NAMALWA (cell line): ENCODE measurements at regions not wholly inside any gene's neighbourhood (a gene's known extent, or its start where the extent isn't known, plus 50 kb on each side); places are given as distances from the start of the nearest gene placed in this dataset.
A peak's percentile ranks its signal among the peaks of the same experiment; 100 is the strongest.

Experiments used
- DNase-seq: peaks from one replicate; pipeline ENCODE4 v3.0.0-alpha.2; 2015; ENCODE audit warnings: low spot score

DNA sequence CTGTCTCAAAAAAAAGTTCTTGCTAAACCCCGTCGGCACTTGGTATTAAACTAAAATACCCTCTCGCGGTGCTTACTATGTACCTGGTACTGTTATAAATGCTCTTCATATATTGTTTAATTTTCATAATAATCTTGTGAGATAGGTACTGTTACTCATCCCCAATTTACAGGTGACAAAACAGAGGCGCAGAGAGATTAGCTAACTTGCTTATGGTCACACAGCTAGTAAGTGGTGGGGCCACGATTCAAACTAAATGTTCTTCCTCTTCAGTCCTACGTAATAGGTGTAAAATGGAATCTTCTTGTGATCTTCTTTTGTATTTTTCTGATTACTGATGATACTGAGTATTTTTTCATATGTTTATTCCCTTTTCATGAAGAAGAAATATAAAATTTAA is 51.3 kb downstream of the TET3 start:
- DNase-seq = no peak

- DNase-seq = no peak
Observed at GRCh38 chr2:74036450-74037195, 51.9 kb downstream of the TET3 start.

DNA sequence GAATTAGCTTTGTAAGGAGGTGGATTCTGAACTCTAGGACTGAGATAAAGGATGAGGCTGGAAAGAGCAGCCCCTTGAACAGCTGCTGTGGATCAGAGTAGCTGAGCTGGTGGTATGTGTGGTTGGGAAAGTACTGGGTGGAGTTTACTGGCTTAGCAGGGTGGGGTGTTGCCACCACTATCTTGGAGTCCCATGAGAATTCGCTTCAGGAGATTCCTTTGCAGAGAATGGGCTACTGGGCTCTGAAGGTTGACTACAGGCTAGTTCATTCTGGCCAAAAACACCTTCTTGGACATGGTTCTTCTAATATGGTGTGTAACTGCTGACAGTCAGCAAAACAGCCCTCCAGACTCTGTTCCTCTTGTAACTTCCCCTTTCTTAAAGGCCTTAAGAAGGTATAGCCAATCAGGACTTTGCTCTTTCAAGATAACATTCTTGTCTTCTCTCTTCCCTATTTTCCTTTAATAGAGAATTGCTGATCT is 52.7 kb downstream of the TET3 start:
- DNase-seq = peak; percentile 68

DNA sequence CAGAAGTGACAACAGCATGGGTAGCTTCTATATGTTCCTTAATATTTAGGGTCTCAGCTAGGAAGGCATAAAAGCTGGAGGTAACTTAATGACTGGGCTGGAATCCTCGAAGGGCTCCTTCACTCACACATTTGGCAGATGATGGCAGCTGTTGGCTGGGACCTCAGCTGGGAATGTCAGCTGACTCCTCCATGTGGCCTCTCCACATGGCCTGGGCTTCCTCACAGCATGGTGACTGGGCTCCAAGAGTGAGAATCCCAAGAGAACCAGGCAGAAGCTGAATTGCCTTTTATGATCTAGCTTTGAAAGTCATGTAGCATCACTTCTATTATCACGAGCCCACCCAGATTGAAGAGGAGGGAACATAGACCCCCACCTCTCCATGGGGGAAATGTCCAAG is 54.9 kb downstream of the TET3 start:
- DNase-seq = no peak

- no peak for DNase-seq
Observed at GRCh38 chr2:74041182-74041581, 56.5 kb downstream of the TET3 start.

- no peak for DNase-seq
Observed at GRCh38 chr2:74041726-74042125, 57.0 kb downstream of the TET3 start.

GRCh38 chr2:74042606-74043005 is 57.9 kb downstream of the TET3 start:
- no peak for DNase-seq

GRCh38 chr2:74043345-74044329 is 58.9 kb downstream of the TET3 start:
- no peak for DNase-seq

GRCh38 chr2:74044999-74045398 is 60.3 kb downstream of the TET3 start:
- DNase-seq = no peak

GRCh38 chr2:74045454-74045853 is 60.7 kb downstream of the TET3 start:
- no peak for DNase-seq

- DNase-seq = no peak
Observed at GRCh38 chr2:74046441-74046840, 61.7 kb downstream of the TET3 start.

GRCh38 chr2:74047152-74047551 is 62.4 kb downstream of the TET3 start:
- no peak for DNase-seq

GRCh38 chr2:74048147-74048546 is 63.4 kb downstream of the TET3 start:
- DNase-seq = no peak

GRCh38 chr2:74048843-74049519 is 64.3 kb downstream of the TET3 start:
- DNase-seq = no peak

GRCh38 chr2:74050151-74050550 is 65.4 kb downstream of the TET3 start:
- no peak for DNase-seq

DNA sequence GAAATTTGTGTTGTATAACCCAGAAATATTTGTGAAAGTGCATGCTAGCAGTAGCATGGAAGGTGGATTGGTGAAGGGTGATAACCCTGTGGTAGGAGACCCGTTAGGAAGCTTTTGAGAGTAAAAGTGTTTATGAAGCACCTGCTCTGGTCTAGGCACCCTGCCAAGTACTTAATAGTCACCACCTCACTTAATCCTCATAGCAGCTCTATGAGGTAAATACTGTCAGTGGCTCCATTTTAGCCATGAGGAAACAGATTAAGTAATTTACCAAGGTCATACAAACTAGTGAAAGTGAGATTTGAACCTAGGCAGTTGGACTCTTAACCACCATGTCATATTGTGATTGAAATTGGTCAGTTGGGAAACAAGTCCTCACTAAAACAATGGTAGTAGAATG is 66.8 kb downstream of the TET3 start:
- no peak for DNase-seq

- DNase-seq = peak; percentile 24
Observed at GRCh38 chr2:74052732-74053710, 68.3 kb downstream of the TET3 start.

- DNase-seq = no peak
Observed at GRCh38 chr2:74053959-74054715, 69.4 kb downstream of the TET3 start.

DNA sequence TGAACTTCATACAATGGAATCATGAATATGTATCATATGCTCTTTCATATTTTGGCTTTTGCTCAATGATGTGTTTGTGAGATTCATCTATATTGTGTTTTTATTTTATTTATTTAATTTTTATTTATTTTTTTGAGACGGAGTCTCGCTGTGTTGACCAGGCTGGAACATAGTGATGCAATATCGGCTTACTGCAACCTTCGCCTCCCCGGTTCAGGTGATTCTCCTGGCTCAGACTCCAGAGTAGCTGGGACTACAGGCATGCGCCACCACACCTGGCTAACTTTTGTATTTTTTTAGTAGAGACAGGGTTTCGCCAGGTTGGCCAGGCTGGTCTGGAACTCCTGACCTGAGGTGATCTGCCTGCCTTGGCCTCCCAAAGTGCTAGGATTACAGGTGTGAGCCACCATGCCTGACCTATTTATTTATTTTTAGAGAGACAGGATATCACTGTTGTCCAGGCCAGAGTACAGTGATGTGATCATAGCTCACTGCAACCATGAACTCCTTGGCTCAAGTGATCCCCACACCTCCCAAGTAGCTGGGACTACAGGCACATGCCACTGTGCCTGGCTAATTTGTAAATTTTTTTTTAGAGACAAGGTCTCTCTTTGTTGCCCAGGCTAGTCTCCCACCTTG is 74.5 kb downstream of the TET3 start:
- no peak for DNase-seq

GRCh38 chr2:74063486-74063885 is 78.8 kb downstream of the TET3 start:
- no peak for DNase-seq
